GM12878 (cell line): ENCODE measurements at regions not wholly inside any gene's neighbourhood (a gene's known extent, or its start where the extent isn't known, plus 50 kb on each side); places are given as distances from the start of the nearest gene placed in this dataset.

Source experiments
- ATAC-seq: fragments of 200-7000 bp; cut with Tn5 transposase; 3 replicates; pipeline ENCODE4 v1.9.1; 2020; ENCODE audit warnings: mild to moderate bottlenecking, moderate library complexity
- BruUV-seq: library from RNA; stranded (reverse); fragments of 400-500 nt; replicated peaks from 2 replicates; lab custom pipeline; 2021; lab: Mats Ljungman, UMichigan
- CTCF ChIA-PET: fragments of 300-600 bp; sonication (Branson Sonifier 250); formaldehyde crosslinking; extraction: SDS; loops from one replicate; lab custom pipeline; 2021; ENCODE audit warnings: inconsistent platforms; lab: Yijun Ruan, JAX
- POLR2A ChIA-PET: fragments of 350-600 bp; formaldehyde crosslinking; extraction: SDS; loops from one replicate; lab custom pipeline; 2021; ENCODE audit warnings: inconsistent platforms; lab: Charles Lee
- RAD21 ChIA-PET: fragments of 300-600 bp; sonication (Branson Sonifier 250); formaldehyde crosslinking; loops from one replicate; lab custom pipeline; 2023; ENCODE audit warnings: antibody characterized with exemption; ENCODE audit not compliant: unreplicated experiment; lab: Charles Lee
- SMC1A ChIA-PET: fragments of 300-600 bp; sonication (Branson Sonifier 250); formaldehyde crosslinking; loops from one replicate; lab custom pipeline; 2023; ENCODE audit not compliant: unreplicated experiment, uncharacterized antibody; lab: Charles Lee
- DNase-seq: peaks from one replicate; pipeline ENCODE4 v3.0.0-alpha.2; 2011; ENCODE audit warnings: low read depth, low spot score
- FAIRE-seq: peaks from 3 replicates; lab custom pipeline; 2011; peaks lifted over from hg19 to GRCh38; lab: Jason Lieb, UNC
- H2AFZ ChIP-seq: 2 replicates; pipeline ENCODE4 v1.6.0; 2011; ENCODE audit warnings: low read depth, low read length, control low read depth; ENCODE audit not compliant: control insufficient read depth
- H3K27ac ChIP-seq: 2 replicates; pipeline ENCODE4 v1.5.1; 2011; ENCODE audit warnings: control low read depth; ENCODE audit not compliant: control insufficient read depth, insufficient read depth
- H3K27me3 ChIP-seq, 2 experiments: replicated peaks in 1 of 2; 2 replicates each; pipeline versions ENCODE4 v1.6.0 to v1.6.1; 2011; ENCODE audit warnings: low read length in 1 of 2; ENCODE audit not compliant: control insufficient read depth in 2 of 2, insufficient read depth in 2 of 2
- H3K36me3 ChIP-seq, 2 experiments: 2 replicates each; pipeline ENCODE4 v1.5.1; 2011; ENCODE audit warnings: low read length in 1 of 2; ENCODE audit not compliant: control insufficient read depth in 2 of 2, insufficient read depth in 2 of 2
- H3K4me1 ChIP-seq: 2 replicates; pipeline ENCODE4 v1.6.1; 2011; ENCODE audit warnings: mild to moderate bottlenecking, low read length, moderate library complexity, mixed read lengths; ENCODE audit not compliant: control insufficient read depth, insufficient read depth
- H3K4me2 ChIP-seq: 2 replicates; pipeline ENCODE4 v1.6.0; 2011; ENCODE audit warnings: control low read depth; ENCODE audit not compliant: control insufficient read depth, insufficient read depth
- H3K4me3 ChIP-seq: fragments of 200-600 bp; sonication (generic); 2 replicates; pipeline ENCODE4 v1.5.1; 2016
- H3K79me2 ChIP-seq: 2 replicates; pipeline ENCODE4 v1.6.0; 2011; ENCODE audit warnings: low read length; ENCODE audit not compliant: control insufficient read depth, insufficient read depth
- H3K9ac ChIP-seq: 2 replicates; pipeline ENCODE4 v1.8.0; 2011; ENCODE audit warnings: low read length, control low read depth, mixed read lengths; ENCODE audit not compliant: control insufficient read depth, insufficient read depth
- H3K9me3 ChIP-seq: replicated peaks from 3 replicates; pipeline ENCODE4 v1.5.1; 2011; ENCODE audit warnings: mild to moderate bottlenecking, low read length; ENCODE audit not compliant: control insufficient read depth, insufficient read depth
- H4K20me1 ChIP-seq: 2 replicates; pipeline ENCODE4 v1.6.0; 2011; ENCODE audit not compliant: control insufficient read depth, insufficient read depth
- BACH1 ChIP-seq: fragments of 450-650 bp; IDR thresholded peaks from 2 replicates; pipeline ENCODE4 v1.6.1; 2017; ENCODE audit warnings: mild to moderate bottlenecking, borderline replicate concordance
- CEBPZ ChIP-seq: fragments of 150-350 bp; IDR thresholded peaks from 2 replicates; pipeline ENCODE4 v1.6.1; 2016; ENCODE audit warnings: low read depth, low read length
- DPF2 ChIP-seq: fragments of 450-650 bp; IDR thresholded peaks from 2 replicates; pipeline ENCODE4 v1.6.1; 2017; ENCODE audit warnings: mild to moderate bottlenecking
- E4F1 ChIP-seq: fragments of 450-650 bp; IDR thresholded peaks from 2 replicates; pipeline ENCODE4 v1.6.1; 2018; ENCODE audit warnings: borderline replicate concordance, mild to moderate bottlenecking; ENCODE audit not compliant: partially characterized antibody
- IKZF2 ChIP-seq, 2 experiments: fragments of 450-650 bp; IDR thresholded peaks; 2 replicates each; pipeline ENCODE4 v1.6.1; 2017; ENCODE audit warnings: mild to moderate bottlenecking in 2 of 2, moderate library complexity in 2 of 2
- KAT2A ChIP-seq: conservative IDR thresholded peaks from 2 replicates; pipeline ENCODE4 v1.6.1; 2011; ENCODE audit warnings: low read depth, low read length; ENCODE audit not compliant: control insufficient read depth
- MLLT1 ChIP-seq: fragments of 450-650 bp; IDR thresholded peaks from 2 replicates; pipeline ENCODE4 v1.6.1; 2016; ENCODE audit warnings: mild to moderate bottlenecking
- RAD51 ChIP-seq: fragments of 450-650 bp; IDR thresholded peaks from 2 replicates; pipeline ENCODE4 v1.6.1; 2016; ENCODE audit warnings: moderate library complexity, mild to moderate bottlenecking, inconsistent platforms
- SMAD5 ChIP-seq: IDR thresholded peaks from 2 replicates; pipeline ENCODE4 v1.6.1; 2016; ENCODE audit warnings: antibody characterized with exemption, low read depth
- SUPT20H ChIP-seq: IDR thresholded peaks from 2 replicates; pipeline ENCODE4 v1.6.1; 2011; ENCODE audit warnings: low read depth, mild to moderate bottlenecking, low read length, moderate library complexity, borderline replicate concordance; ENCODE audit not compliant: control insufficient read depth
- TBL1XR1 ChIP-seq: IDR thresholded peaks from 2 replicates; pipeline ENCODE4 v1.6.1; 2012; ENCODE audit warnings: low read depth, low read length, improper control_type of control experiment
- USF1 ChIP-seq: IDR thresholded peaks from 2 replicates; pipeline ENCODE4 v1.6.1; 2011; ENCODE audit warnings: borderline replicate concordance, low read depth, mild to moderate bottlenecking, moderate library complexity, mixed read lengths, low read length; ENCODE audit not compliant: insufficient read depth; ENCODE audit errors: extremely low read length
- in situ Hi-C: fragments of 300-500 bp; cut with MboI; formaldehyde crosslinking; loops from 9 replicates; pipeline ENCODE4 v1.14.3; 2018; ENCODE audit warnings: mixed read lengths
- intact Hi-C: fragments of 100-400 bp; cut with micrococcal nuclease; formaldehyde crosslinking; loops from one replicate; pipeline ENCODE4 v1.14.2; 2022; ENCODE audit not compliant: unreplicated experiment
- TF ChIP-seq, protein P1 (sequence below): fragments of 450-650 bp; IDR thresholded peaks from 2 replicates; pipeline ENCODE4 v1.6.1; 2017; ENCODE audit warnings: mild to moderate bottlenecking

DNA sequence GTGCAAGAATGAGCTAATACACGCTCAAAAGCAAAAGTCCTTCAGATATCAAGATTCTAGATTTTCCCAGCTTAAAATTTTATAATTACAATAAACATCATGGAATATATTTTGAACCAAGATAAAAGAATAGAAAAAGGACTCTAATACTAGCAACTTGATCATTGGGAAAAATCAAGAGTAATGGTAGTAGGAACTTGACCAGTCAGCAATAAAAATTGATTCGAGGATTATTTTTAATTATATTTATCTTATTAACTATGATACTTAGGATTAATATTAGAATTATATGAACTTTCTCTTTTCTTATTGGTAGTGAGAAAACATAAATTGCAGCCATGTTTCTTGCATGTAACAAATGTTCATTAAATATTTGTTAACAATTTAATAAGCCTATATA is 152.0 kb downstream of the GNAI1 start (continued):
- TF ChIP-seq CEBPZ, result no peak
- TF ChIP-seq, all 136 proteins: peak for 0

GRCh38 chr7:80284855-80285254 is 150.2 kb downstream of the GNAI1 start:
- no peak for TF ChIP-seq SUPT20H
- TF ChIP-seq SMAD5, result no peak
- no peak for TF ChIP-seq USF1
- TF ChIP-seq E4F1, result no peak
- TF ChIP-seq, protein P1, sequence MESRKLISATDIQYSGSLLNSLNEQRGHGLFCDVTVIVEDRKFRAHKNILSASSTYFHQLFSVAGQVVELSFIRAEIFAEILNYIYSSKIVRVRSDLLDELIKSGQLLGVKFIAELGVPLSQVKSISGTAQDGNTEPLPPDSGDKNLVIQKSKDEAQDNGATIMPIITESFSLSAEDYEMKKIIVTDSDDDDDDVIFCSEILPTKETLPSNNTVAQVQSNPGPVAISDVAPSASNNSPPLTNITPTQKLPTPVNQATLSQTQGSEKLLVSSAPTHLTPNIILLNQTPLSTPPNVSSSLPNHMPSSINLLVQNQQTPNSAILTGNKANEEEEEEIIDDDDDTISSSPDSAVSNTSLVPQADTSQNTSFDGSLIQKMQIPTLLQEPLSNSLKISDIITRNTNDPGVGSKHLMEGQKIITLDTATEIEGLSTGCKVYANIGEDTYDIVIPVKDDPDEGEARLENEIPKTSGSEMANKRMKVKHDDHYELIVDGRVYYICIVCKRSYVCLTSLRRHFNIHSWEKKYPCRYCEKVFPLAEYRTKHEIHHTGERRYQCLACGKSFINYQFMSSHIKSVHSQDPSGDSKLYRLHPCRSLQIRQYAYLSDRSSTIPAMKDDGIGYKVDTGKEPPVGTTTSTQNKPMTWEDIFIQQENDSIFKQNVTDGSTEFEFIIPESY, result no peak
- no peak for TF ChIP-seq DPF2
- TF ChIP-seq TBL1XR1, result no peak
- TF ChIP-seq MLLT1, result no peak
- no peak for TF ChIP-seq RAD51
- TF ChIP-seq IKZF2 (IDR thresholded peaks at IDR 0.05), result no peak
- TF ChIP-seq BACH1, result no peak
- no peak for TF ChIP-seq KAT2A
- no TSS peak for BruUV-seq
- ChIA-PET CTCF (no interaction called here), POLR2A (no interaction called here), SMC1A (no interaction called here), RAD21 (no interaction called here)
- H3K79me2 ChIP-seq, result no peaks in the 10 kb centered on the region
- H3K4me2 ChIP-seq, result no peak overlapping the region
- no peak overlapping the region for H3K9ac ChIP-seq
- H3K9me3 ChIP-seq, result no peaks in the 10 kb centered on the region
- FAIRE-seq (no peak), ATAC-seq (no peak), DNase-seq (no peak)
- no peaks in the 10 kb centered on the region for H4K20me1 ChIP-seq
- H3K36me3 ChIP-seq, result no peaks in the 10 kb centered on the region
- in situ Hi-C loops (no loop called here), intact Hi-C loops (no loop called here)
- H2AFZ ChIP-seq, result no peak overlapping the region
- no peaks in the 10 kb centered on the region for H3K27me3 ChIP-seq
- H3K27ac ChIP-seq, result no peak overlapping the region
- no peak overlapping the region for H3K4me3 ChIP-seq
- no peaks in the 10 kb centered on the region for H3K4me1 ChIP-seq
